Keratinocyte (primary cell): ENCODE measurements at regions not wholly inside any gene's neighbourhood (a gene's known extent, or its start where the extent isn't known, plus 50 kb on each side); places are given as distances from the start of the nearest gene placed in this dataset.

Experiments
- DNase-seq: peaks from one replicate; pipeline ENCODE4 v3.0.0-alpha.2; 2011; ENCODE audit warnings: low read depth, missing footprints, low spot score
- FAIRE-seq: peaks from 2 replicates; lab custom pipeline; 2011; peaks lifted over from hg19 to GRCh38; lab: Jason Lieb, UNC
- H2AFZ ChIP-seq: 2 replicates; pipeline ENCODE4 v1.6.0; 2012; ENCODE audit warnings: low read length, control low read depth, inconsistent platforms; ENCODE audit not compliant: control insufficient read depth
- H3K27ac ChIP-seq: 2 replicates; pipeline ENCODE4 v1.5.1; 2011; ENCODE audit warnings: low read length; ENCODE audit not compliant: control insufficient read depth, insufficient read depth
- H3K27me3 ChIP-seq: 3 replicates; pipeline ENCODE4 v1.6.0; 2011; ENCODE audit warnings: low read length; ENCODE audit not compliant: control insufficient read depth, insufficient read depth; ENCODE audit errors: extremely low read depth
- H3K36me3 ChIP-seq, 2 experiments: 2 replicates in 1 of 2; 3 replicates in 1 of 2; pipeline ENCODE4 v1.5.1; 2011; ENCODE audit warnings: low read length in 2 of 2, mild to moderate bottlenecking in 1 of 2; ENCODE audit not compliant: control insufficient read depth in 2 of 2, insufficient read depth in 2 of 2; ENCODE audit errors: extremely low read depth in 1 of 2
- H3K4me1 ChIP-seq: 3 replicates; pipeline ENCODE4 v1.5.1; 2011; ENCODE audit warnings: low read length; ENCODE audit not compliant: control insufficient read depth, insufficient read depth; ENCODE audit errors: extremely low read depth
- H3K4me2 ChIP-seq: 3 replicates; pipeline ENCODE4 v1.6.0; 2011; ENCODE audit warnings: low read depth, low read length; ENCODE audit not compliant: control insufficient read depth, insufficient read depth; ENCODE audit errors: extremely low read depth
- H3K4me3 ChIP-seq, 3 experiments: fragments of 200-600 bp in 1 of 3; sonication (generic) in 1 of 3; 2 replicates in 2 of 3; 3 replicates in 1 of 3; pipeline ENCODE4 v1.5.1; 2011 to 2016; ENCODE audit warnings: low read length in 3 of 3, mild to moderate bottlenecking in 3 of 3, control low read depth in 2 of 3, inconsistent platforms in 1 of 3, low read depth in 1 of 3, mixed read lengths in 1 of 3, mixed run types in 1 of 3, moderate library complexity in 1 of 3; ENCODE audit not compliant: control insufficient read depth in 2 of 3, insufficient read depth in 2 of 3; ENCODE audit errors: extremely low read depth in 1 of 3
- H3K79me2 ChIP-seq: 2 replicates; pipeline ENCODE4 v1.6.0; 2012; ENCODE audit warnings: low read length; ENCODE audit not compliant: control insufficient read depth, insufficient read depth
- H3K9ac ChIP-seq: 3 replicates; pipeline ENCODE4 v1.6.0; 2011; ENCODE audit warnings: low read length; ENCODE audit not compliant: control insufficient read depth, insufficient read depth; ENCODE audit errors: extremely low read depth
- H3K9me1 ChIP-seq: 3 replicates; pipeline ENCODE4 v1.6.0; 2011; ENCODE audit warnings: low read length; ENCODE audit not compliant: control insufficient read depth, insufficient read depth; ENCODE audit errors: extremely low read depth
- H3K9me3 ChIP-seq: 2 replicates; pipeline ENCODE4 v1.5.1; 2012; ENCODE audit warnings: low read depth, low read length; ENCODE audit not compliant: control insufficient read depth
- H4K20me1 ChIP-seq: 3 replicates; pipeline ENCODE4 v1.6.0; 2011; ENCODE audit warnings: low read length; ENCODE audit not compliant: control insufficient read depth, insufficient read depth; ENCODE audit errors: extremely low read depth
- CTCF ChIP-seq, 3 experiments: IDR thresholded peaks in 1 of 3; conservative IDR thresholded peaks in 1 of 3; optimal IDR thresholded peaks in 1 of 3; 2 replicates in 2 of 3; 3 replicates in 1 of 3; pipeline versions ENCODE3 to v1.5.1; 2011; ENCODE audit warnings: low read length in 3 of 3, mild to moderate bottlenecking in 3 of 3, moderate library complexity in 2 of 3, control low read depth in 1 of 3, inconsistent platforms in 1 of 3; ENCODE audit not compliant: insufficient read depth in 2 of 3; ENCODE audit errors: extremely low read depth in 1 of 3
- EZH2 ChIP-seq: IDR thresholded peaks from one replicate; pipeline ENCODE4 v1.6.1; 2012; ENCODE audit warnings: inconsistent platforms, mild to moderate bottlenecking, low read length, moderate library complexity
- dilution Hi-C: fragments of 300-500 bp; cut with MboI; formaldehyde crosslinking; loops from one replicate; pipeline ENCODE4 v1.7.0; 2020; ENCODE audit warnings: low sequenced_read_pairs; ENCODE audit not compliant: extremely low pct_ligation_motif_present

- no peak overlapping the region for H3K27ac ChIP-seq
- no peak for DNase-seq
- dilution Hi-C loops = no loop called here
- no peak for FAIRE-seq
- no peaks in the 10 kb centered on the region for H4K20me1 ChIP-seq
- H3K79me2 ChIP-seq = no peaks in the 10 kb centered on the region
- H3K36me3 ChIP-seq = no peaks in the 10 kb centered on the region
- H3K4me3 ChIP-seq = no peak overlapping the region
- no peak overlapping the region for H3K4me2 ChIP-seq
- H3K9ac ChIP-seq = no peak overlapping the region
- peaks cover 5% of the 10 kb centered on the region for H3K4me1 ChIP-seq
- TF ChIP-seq EZH2 (no peak), CTCF (optimal IDR thresholded peaks at IDR 0.05 in 1 of 3, IDR thresholded peaks at IDR 0.05 in 1 of 3, conservative IDR thresholded peaks at IDR 0.05 in 1 of 3; ENCODE audit: extremely low read depth in 1 of 3, insufficient read depth in 2 of 3, low read length in 3 of 3) (no peak)
- no peaks in the 10 kb centered on the region for H3K27me3 ChIP-seq
- no peaks in the 10 kb centered on the region for H3K9me1 ChIP-seq
- no peak overlapping the region for H2AFZ ChIP-seq
- H3K9me3 ChIP-seq = no peaks in the 10 kb centered on the region
Observed at GRCh38 chr18:26768385-26768784, 97.1 kb downstream of the AQP4 start.

- dilution Hi-C loops = no loop called here
- Histone ChIP-seq H3K4me3 (no peak overlapping the region), H3K36me3 (no peaks in the 10 kb centered on the region), H2AFZ (no peak overlapping the region), H3K27ac (no peak overlapping the region), H3K79me2 (no peaks in the 10 kb centered on the region), H3K9me1 (no peaks in the 10 kb centered on the region), H3K4me2 (no peak overlapping the region), H3K4me1 (peaks cover 5% of the 10 kb centered on the region), H4K20me1 (no peaks in the 10 kb centered on the region), H3K27me3 (no peaks in the 10 kb centered on the region), H3K9me3 (no peaks in the 10 kb centered on the region), H3K9ac (no peak overlapping the region)
- DNase-seq (no peak), FAIRE-seq (no peak)
- TF ChIP-seq EZH2 (no peak), CTCF (optimal IDR thresholded peaks at IDR 0.05 in 1 of 3, IDR thresholded peaks at IDR 0.05 in 1 of 3, conservative IDR thresholded peaks at IDR 0.05 in 1 of 3; ENCODE audit: extremely low read depth in 1 of 3, insufficient read depth in 2 of 3, low read length in 3 of 3) (no peak)
Observed at GRCh38 chr18:26765498-26765897, 100.0 kb downstream of the AQP4 start.
